Omental fat pad (tissue), 3 donors: ENCODE measurements at regions not wholly inside any gene's neighbourhood (a gene's known extent, or its start where the extent isn't known, plus 50 kb on each side); places are given as distances from the start of the nearest gene placed in this dataset.

Experiments used
- ATAC-seq: fragments of 150-250 bp; one replicate; pipeline ENCODE4 v1.9.1; 2016; ENCODE audit warnings: mild to moderate bottlenecking, moderate library complexity; ENCODE audit not compliant: low FRiP score
- DNase-seq: peaks from one replicate; pipeline ENCODE4 v3.0.0-alpha.2; 2019; ENCODE audit warnings: low spot score
- CTCF ChIP-seq, 3 donors: fragments of 450-650 bp; IDR thresholded peaks; one replicate each; pipeline ENCODE4 v1.5.1; 2016 to 2017; ENCODE audit warnings: antibody characterized with exemption in 3 of 3, mild to moderate bottlenecking in 3 of 3, moderate library complexity in 2 of 3

GRCh38 chr2:15043336-15044058 is 411.0 kb downstream of the LRATD1 start:
- DNase-seq (no peak), ATAC-seq (no peak)
- no peak for TF ChIP-seq CTCF (IDR thresholded peaks at IDR 0.05)

GRCh38 chr2:15045054-15045453 is 412.5 kb downstream of the LRATD1 start:
- no peak for TF ChIP-seq CTCF (IDR thresholded peaks at IDR 0.05)
- DNase-seq (no peak), ATAC-seq (no peak)

GRCh38 chr2:15047184-15047583 is 414.7 kb downstream of the LRATD1 start:
- no peak for ATAC-seq
- TF ChIP-seq CTCF (IDR thresholded peaks at IDR 0.05), result no peak
- no peak for DNase-seq

GRCh38 chr2:15048000-15048399 is 415.5 kb downstream of the LRATD1 start:
- no peak for ATAC-seq
- no peak for TF ChIP-seq CTCF (IDR thresholded peaks at IDR 0.05)
- no peak for DNase-seq

GRCh38 chr2:15049096-15049993 is 416.8 kb downstream of the LRATD1 start:
- DNase-seq (no peak), ATAC-seq (no peak)
- no peak for TF ChIP-seq CTCF (IDR thresholded peaks at IDR 0.05)

GRCh38 chr2:15050483-15050882 is 418.0 kb downstream of the LRATD1 start:
- ATAC-seq (no peak), DNase-seq (no peak)
- TF ChIP-seq CTCF (IDR thresholded peaks at IDR 0.05), result no peak
